Keratinocyte (primary cell): ENCODE measurements at regions not wholly inside any gene's neighbourhood (a gene's known extent, or its start where the extent isn't known, plus 50 kb on each side); places are given as distances from the start of the nearest gene placed in this dataset.

Experiments
- EZH2 ChIP-seq: IDR thresholded peaks from one replicate; pipeline ENCODE4 v1.6.1; 2012; ENCODE audit warnings: inconsistent platforms, mild to moderate bottlenecking, low read length, moderate library complexity
- TF ChIP-seq, protein P1 (sequence below), 3 experiments: IDR thresholded peaks in 1 of 3; conservative IDR thresholded peaks in 1 of 3; optimal IDR thresholded peaks in 1 of 3; 2 replicates in 2 of 3; 3 replicates in 1 of 3; pipeline versions ENCODE3 to v1.5.1; 2011; ENCODE audit warnings: low read length in 3 of 3, mild to moderate bottlenecking in 3 of 3, moderate library complexity in 2 of 3, control low read depth in 1 of 3, inconsistent platforms in 1 of 3; ENCODE audit not compliant: insufficient read depth in 2 of 3; ENCODE audit errors: extremely low read depth in 1 of 3

DNA sequence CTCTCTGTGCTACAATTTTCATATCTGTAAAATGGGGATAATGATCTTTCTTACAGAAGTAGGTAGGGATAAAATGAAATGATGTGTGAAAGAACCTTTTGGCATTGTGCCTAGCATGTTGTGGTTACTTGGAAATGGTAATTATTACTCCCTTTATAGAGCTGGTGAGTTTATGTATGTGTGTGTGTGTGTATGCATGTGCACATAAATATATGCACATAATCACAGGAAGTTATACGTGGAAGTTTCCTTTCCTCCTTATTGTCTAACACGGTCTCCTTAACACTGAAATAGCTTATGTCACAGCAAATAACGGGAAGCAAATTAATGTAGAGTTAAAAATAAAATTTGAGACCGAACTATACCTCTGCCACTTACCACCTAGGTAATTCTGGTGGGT is 163.7 kb upstream of the ZBED5 start:
- TF ChIP-seq, protein P1, sequence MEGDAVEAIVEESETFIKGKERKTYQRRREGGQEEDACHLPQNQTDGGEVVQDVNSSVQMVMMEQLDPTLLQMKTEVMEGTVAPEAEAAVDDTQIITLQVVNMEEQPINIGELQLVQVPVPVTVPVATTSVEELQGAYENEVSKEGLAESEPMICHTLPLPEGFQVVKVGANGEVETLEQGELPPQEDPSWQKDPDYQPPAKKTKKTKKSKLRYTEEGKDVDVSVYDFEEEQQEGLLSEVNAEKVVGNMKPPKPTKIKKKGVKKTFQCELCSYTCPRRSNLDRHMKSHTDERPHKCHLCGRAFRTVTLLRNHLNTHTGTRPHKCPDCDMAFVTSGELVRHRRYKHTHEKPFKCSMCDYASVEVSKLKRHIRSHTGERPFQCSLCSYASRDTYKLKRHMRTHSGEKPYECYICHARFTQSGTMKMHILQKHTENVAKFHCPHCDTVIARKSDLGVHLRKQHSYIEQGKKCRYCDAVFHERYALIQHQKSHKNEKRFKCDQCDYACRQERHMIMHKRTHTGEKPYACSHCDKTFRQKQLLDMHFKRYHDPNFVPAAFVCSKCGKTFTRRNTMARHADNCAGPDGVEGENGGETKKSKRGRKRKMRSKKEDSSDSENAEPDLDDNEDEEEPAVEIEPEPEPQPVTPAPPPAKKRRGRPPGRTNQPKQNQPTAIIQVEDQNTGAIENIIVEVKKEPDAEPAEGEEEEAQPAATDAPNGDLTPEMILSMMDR (optimal IDR thresholded peaks at IDR 0.05 in 1 of 3, IDR thresholded peaks at IDR 0.05 in 1 of 3, conservative IDR thresholded peaks at IDR 0.05 in 1 of 3; ENCODE audit: extremely low read depth in 1 of 3, insufficient read depth in 2 of 3, low read length in 3 of 3): no peak
- TF ChIP-seq EZH2: no peak
